ENCODE measurements at regions not wholly inside any gene's neighbourhood (a gene's known extent, or its start where the extent isn't known, plus 50 kb on each side); places are given as distances from the start of the nearest gene placed in this dataset.

- H3K9me3 ChIP-seq (ENCODE audit: control insufficient read depth, low read length, poor library complexity, severe bottlenecking): no peaks in the 10 kb centered on the region
- no peak overlapping the region for H3K4me3 Mint-ChIP-seq
- H3K27ac Mint-ChIP-seq: no peak overlapping the region
- peaks cover 2% of the 10 kb centered on the region for H3K36me3 Mint-ChIP-seq (ENCODE audit: low read depth)
- no peak for ATAC-seq
- peaks cover 5% of the 10 kb centered on the region for H3K27me3 Mint-ChIP-seq
- H3K4me1 Mint-ChIP-seq: no peaks in the 10 kb centered on the region
- DNase-seq: no peak
Observed at GRCh38 chr12:124196236-124196635, 98.7 kb upstream of the RFLNA start.

DNA sequence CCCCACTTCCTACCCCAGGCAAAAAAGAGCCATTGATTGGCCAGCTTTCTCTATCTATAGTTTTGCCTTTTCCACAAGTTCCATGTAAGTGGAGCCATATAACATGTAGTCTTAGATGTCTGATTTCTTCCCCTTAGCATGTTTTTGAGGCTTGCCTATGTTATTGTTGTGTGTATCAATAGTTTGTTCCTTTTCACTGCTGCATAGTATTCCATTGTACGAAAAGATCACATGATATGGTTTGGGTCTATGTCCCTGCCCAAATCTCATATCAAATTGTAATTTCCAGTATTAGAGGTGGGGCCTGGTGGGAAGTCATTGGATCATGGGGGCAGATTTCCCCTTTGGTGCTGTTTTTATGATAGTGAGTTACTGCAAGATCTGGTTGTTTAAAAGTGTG is 93.6 kb upstream of the RFLNA start:
- no peaks in the 10 kb centered on the region for H3K4me1 Mint-ChIP-seq
- H3K27ac Mint-ChIP-seq: no peak overlapping the region
- no peaks in the 10 kb centered on the region for H3K36me3 Mint-ChIP-seq (ENCODE audit: low read depth)
- ATAC-seq (no peak), DNase-seq (no peak)
- H3K4me3 Mint-ChIP-seq: no peak overlapping the region
- H3K9me3 ChIP-seq (ENCODE audit: control insufficient read depth, low read length, poor library complexity, severe bottlenecking): no peaks in the 10 kb centered on the region
- H3K27me3 Mint-ChIP-seq: peaks cover 5% of the 10 kb centered on the region

DNA sequence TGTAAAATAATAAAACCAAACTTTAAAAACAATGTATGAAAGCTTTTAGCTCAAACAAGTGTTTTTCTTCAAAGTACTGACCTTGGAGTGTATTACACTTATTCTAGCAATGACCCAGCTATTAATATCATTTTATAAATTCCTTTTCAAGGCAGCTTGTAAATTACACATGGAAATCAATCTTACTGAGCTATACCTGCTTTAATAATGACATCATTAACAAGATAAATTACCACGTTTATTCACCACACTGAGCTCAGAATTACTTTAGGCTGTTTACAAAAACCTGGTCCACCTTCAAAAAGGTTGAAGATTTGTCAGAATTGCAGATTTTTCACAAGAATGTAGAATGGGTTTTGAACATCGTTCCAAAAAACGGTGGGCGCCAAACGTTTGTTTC is 91.7 kb upstream of the RFLNA start:
- Mint-ChIP-seq H3K4me1 (no peaks in the 10 kb centered on the region), H3K4me3 (no peak overlapping the region), H3K36me3 (ENCODE audit: low read depth) (no peaks in the 10 kb centered on the region), H3K27me3 (peaks cover 16% of the 10 kb centered on the region), H3K27ac (no peak overlapping the region)
- DNase-seq (no peak), ATAC-seq (no peak)
- H3K9me3 ChIP-seq (ENCODE audit: control insufficient read depth, low read length, poor library complexity, severe bottlenecking): no peaks in the 10 kb centered on the region

DNA sequence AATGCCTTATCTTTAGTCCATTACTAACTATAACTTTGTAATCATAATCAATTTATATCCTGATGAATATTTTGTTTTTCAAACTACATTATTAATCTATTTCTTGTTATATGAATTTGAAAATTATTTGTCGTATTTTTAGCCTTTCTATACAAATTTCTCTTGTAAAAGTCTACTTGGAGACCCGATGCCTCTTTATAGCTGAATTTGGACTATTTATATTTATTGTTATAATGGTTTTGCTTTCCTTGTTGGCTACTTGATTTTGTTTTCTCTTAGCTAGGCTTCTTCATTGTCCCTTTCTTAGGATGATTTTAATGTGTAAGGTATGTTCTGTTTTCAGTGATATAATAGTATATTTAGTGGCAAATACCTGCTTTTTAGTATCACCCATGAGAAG is 89.5 kb upstream of the RFLNA start:
- DNase-seq: no peak
- no peak for ATAC-seq
- H3K27ac Mint-ChIP-seq: no peak overlapping the region

DNA sequence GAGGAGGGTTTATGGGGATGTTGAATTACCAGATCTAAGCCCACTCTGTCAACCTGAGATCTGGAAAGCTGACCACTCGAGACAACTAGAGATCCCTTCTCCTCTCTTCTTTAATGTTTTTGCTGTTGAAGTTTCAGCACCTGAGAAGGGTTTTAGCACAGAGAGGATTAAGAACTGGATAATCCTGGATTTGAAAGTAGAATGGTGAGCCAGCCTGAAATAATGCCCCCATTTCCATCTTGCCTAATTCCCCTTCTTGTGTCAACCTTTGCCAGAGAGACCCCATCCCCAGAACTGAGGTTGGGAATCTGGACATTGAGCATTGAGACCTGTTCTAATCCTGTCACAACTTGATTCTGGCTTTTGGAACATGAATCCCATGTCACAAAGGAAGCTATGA is 87.8 kb upstream of the RFLNA start:
- no peak for DNase-seq
- H3K27me3 Mint-ChIP-seq: peaks cover 14% of the 10 kb centered on the region
- ATAC-seq: no peak
- no peak overlapping the region for H3K27ac Mint-ChIP-seq
- H3K4me1 Mint-ChIP-seq: no peaks in the 10 kb centered on the region
- H3K9me3 ChIP-seq (ENCODE audit: control insufficient read depth, low read length, poor library complexity, severe bottlenecking): no peaks in the 10 kb centered on the region
- no peak overlapping the region for H3K4me3 Mint-ChIP-seq
- no peaks in the 10 kb centered on the region for H3K36me3 Mint-ChIP-seq (ENCODE audit: low read depth)

More for the DNA sequence above, 89.5 kb upstream of the RFLNA start:
- no peaks in the 10 kb centered on the region for H3K9me3 ChIP-seq (ENCODE audit: control insufficient read depth, low read length, poor library complexity, severe bottlenecking)
- no peaks in the 10 kb centered on the region for H3K36me3 Mint-ChIP-seq (ENCODE audit: low read depth)
- H3K4me1 Mint-ChIP-seq: no peaks in the 10 kb centered on the region
- peaks cover 19% of the 10 kb centered on the region for H3K27me3 Mint-ChIP-seq
- H3K4me3 Mint-ChIP-seq: no peak overlapping the region

DNA sequence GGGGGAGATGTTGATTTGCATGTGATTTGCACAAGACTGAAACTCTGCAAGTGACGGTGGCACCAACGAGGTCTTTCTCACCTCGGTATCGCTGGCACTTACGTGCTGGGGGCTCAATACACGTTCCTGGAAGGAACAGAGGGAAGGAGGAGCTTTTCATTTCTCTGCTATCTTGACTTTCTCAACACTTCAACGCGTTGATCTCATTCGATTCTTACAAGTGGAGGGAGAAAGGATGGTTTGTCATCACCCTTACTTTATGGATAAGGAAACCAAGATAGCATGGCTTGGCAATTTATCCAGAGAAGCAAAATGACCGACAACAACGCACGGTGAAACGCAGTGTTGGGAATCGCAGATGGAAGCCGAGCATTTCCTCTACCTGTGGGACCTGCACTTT is 87.3 kb upstream of the RFLNA start:
- DNase-seq (no peak), ATAC-seq (no peak)
- H3K4me3 Mint-ChIP-seq: no peak overlapping the region
- no peaks in the 10 kb centered on the region for H3K4me1 Mint-ChIP-seq
- no peak overlapping the region for H3K27ac Mint-ChIP-seq
- no peaks in the 10 kb centered on the region for H3K36me3 Mint-ChIP-seq (ENCODE audit: low read depth)
- no peaks in the 10 kb centered on the region for H3K9me3 ChIP-seq (ENCODE audit: control insufficient read depth, low read length, poor library complexity, severe bottlenecking)
- H3K27me3 Mint-ChIP-seq: peaks cover 14% of the 10 kb centered on the region

- Mint-ChIP-seq H3K4me3 (no peak overlapping the region), H3K27me3 (peaks cover 14% of the 10 kb centered on the region), H3K36me3 (ENCODE audit: low read depth) (no peaks in the 10 kb centered on the region), H3K27ac (no peak overlapping the region), H3K4me1 (no peaks in the 10 kb centered on the region)
- DNase-seq (no peak), ATAC-seq (no peak)
- no peaks in the 10 kb centered on the region for H3K9me3 ChIP-seq (ENCODE audit: control insufficient read depth, low read length, poor library complexity, severe bottlenecking)
Observed at GRCh38 chr12:124208489-124208888, 86.4 kb upstream of the RFLNA start.

- Mint-ChIP-seq H3K36me3 (ENCODE audit: low read depth) (no peaks in the 10 kb centered on the region), H3K4me3 (no peak overlapping the region), H3K27me3 (peaks cover 14% of the 10 kb centered on the region), H3K4me1 (no peaks in the 10 kb centered on the region), H3K27ac (no peak overlapping the region)
- no peak for DNase-seq
- H3K9me3 ChIP-seq (ENCODE audit: control insufficient read depth, low read length, poor library complexity, severe bottlenecking): no peaks in the 10 kb centered on the region
- no peak for ATAC-seq
Observed at GRCh38 chr12:124210991-124211577, 83.8 kb upstream of the RFLNA start.

DNA sequence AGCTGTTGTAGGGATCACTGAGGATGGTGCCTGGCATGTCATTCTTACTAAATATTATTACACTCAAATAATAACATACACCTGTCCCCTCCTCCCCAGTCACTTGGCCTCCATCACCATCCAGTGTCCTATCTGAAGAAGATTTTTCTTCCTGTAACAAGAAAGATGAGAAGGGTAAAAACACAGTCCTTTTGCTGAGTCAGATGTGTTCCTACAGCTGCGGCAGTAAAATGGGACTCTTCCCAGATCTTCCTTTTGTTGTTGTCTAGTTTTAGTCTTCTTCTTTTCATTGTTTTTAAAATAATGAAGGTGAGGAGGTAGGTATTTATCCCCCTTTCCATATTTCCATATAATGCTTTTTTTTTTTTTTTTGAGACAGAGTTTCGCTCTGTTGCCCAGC is 83.1 kb upstream of the RFLNA start:
- no peak overlapping the region for H3K27ac Mint-ChIP-seq
- H3K4me3 Mint-ChIP-seq: no peak overlapping the region
- H3K9me3 ChIP-seq (ENCODE audit: control insufficient read depth, low read length, poor library complexity, severe bottlenecking): no peaks in the 10 kb centered on the region
- H3K4me1 Mint-ChIP-seq: no peaks in the 10 kb centered on the region
- ATAC-seq (no peak), DNase-seq (no peak)
- peaks cover 14% of the 10 kb centered on the region for H3K27me3 Mint-ChIP-seq
- no peaks in the 10 kb centered on the region for H3K36me3 Mint-ChIP-seq (ENCODE audit: low read depth)

GRCh38 chr12:124213666-124214347 is 81.1 kb upstream of the RFLNA start:
- no peaks in the 10 kb centered on the region for H3K36me3 Mint-ChIP-seq (ENCODE audit: low read depth)
- DNase-seq (no peak), ATAC-seq (no peak)
- no peaks in the 10 kb centered on the region for H3K27me3 Mint-ChIP-seq
- no peaks in the 10 kb centered on the region for H3K4me1 Mint-ChIP-seq
- no peak overlapping the region for H3K4me3 Mint-ChIP-seq
- H3K9me3 ChIP-seq (ENCODE audit: control insufficient read depth, low read length, poor library complexity, severe bottlenecking): no peaks in the 10 kb centered on the region
- no peak overlapping the region for H3K27ac Mint-ChIP-seq

GRCh38 chr12:124214574-124214973 is 80.3 kb upstream of the RFLNA start:
- Mint-ChIP-seq H3K27ac (no peak overlapping the region), H3K27me3 (no peaks in the 10 kb centered on the region), H3K36me3 (ENCODE audit: low read depth) (no peaks in the 10 kb centered on the region), H3K4me1 (no peaks in the 10 kb centered on the region), H3K4me3 (no peak overlapping the region)
- no peak for ATAC-seq
- DNase-seq: no peak
- no peaks in the 10 kb centered on the region for H3K9me3 ChIP-seq (ENCODE audit: control insufficient read depth, low read length, poor library complexity, severe bottlenecking)

GRCh38 chr12:124216966-124217365 is 77.9 kb upstream of the RFLNA start:
- peaks cover 4% of the 10 kb centered on the region for H3K27me3 Mint-ChIP-seq
- H3K9me3 ChIP-seq (ENCODE audit: control insufficient read depth, low read length, poor library complexity, severe bottlenecking): no peaks in the 10 kb centered on the region
- no peak overlapping the region for H3K27ac Mint-ChIP-seq
- no peak overlapping the region for H3K4me3 Mint-ChIP-seq
- no peaks in the 10 kb centered on the region for H3K36me3 Mint-ChIP-seq (ENCODE audit: low read depth)
- DNase-seq (no peak), ATAC-seq (no peak)
- H3K4me1 Mint-ChIP-seq: no peaks in the 10 kb centered on the region

- H3K4me1 Mint-ChIP-seq: no peaks in the 10 kb centered on the region
- no peak overlapping the region for H3K4me3 Mint-ChIP-seq
- DNase-seq: no peak
- H3K27ac Mint-ChIP-seq: no peak overlapping the region
- H3K36me3 Mint-ChIP-seq (ENCODE audit: low read depth): peaks cover under 1% of the 10 kb centered on the region
- no peaks in the 10 kb centered on the region for H3K9me3 ChIP-seq (ENCODE audit: control insufficient read depth, low read length, poor library complexity, severe bottlenecking)
- ATAC-seq: no peak
- H3K27me3 Mint-ChIP-seq: peaks cover 11% of the 10 kb centered on the region
Observed at GRCh38 chr12:124217508-124218242, 77.2 kb upstream of the RFLNA start.

DNA sequence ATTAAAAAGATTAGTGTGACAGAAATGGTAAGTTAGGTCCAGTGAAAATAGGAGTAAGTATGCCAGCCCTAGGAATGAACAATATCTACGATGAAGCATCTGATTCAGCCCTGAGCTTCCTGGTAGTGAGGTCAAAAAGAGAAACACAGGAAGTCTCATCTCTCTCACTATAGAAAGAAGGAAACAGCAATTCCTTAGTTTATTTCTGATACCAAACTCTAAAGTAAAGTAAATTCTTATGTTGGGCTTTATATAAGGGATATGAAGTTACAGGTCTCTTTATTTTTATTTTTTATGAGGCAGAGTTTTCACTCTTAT is 76.7 kb upstream of the RFLNA start:
- H3K4me1 Mint-ChIP-seq: no peaks in the 10 kb centered on the region
- no peak overlapping the region for H3K27ac Mint-ChIP-seq
- H3K4me3 Mint-ChIP-seq: no peak overlapping the region
- H3K27me3 Mint-ChIP-seq: peaks cover 16% of the 10 kb centered on the region
- H3K9me3 ChIP-seq (ENCODE audit: control insufficient read depth, low read length, poor library complexity, severe bottlenecking): no peaks in the 10 kb centered on the region
- peaks cover 2% of the 10 kb centered on the region for H3K36me3 Mint-ChIP-seq (ENCODE audit: low read depth)
- ATAC-seq: no peak
- DNase-seq: no peak

Measured in T-helper 17 cell (primary cell).